Body of pancreas (tissue), 4 donors: ENCODE measurements at regions not wholly inside any gene's neighbourhood (a gene's known extent, or its start where the extent isn't known, plus 50 kb on each side); places are given as distances from the start of the nearest gene placed in this dataset.

Experiments used
- POLR2A ChIP-seq, 3 donors: fragments of 450-650 bp; IDR thresholded peaks; one replicate each; pipeline ENCODE4 v1.6.1; 2016; ENCODE audit warnings: antibody characterized with exemption in 3 of 3, mild to moderate bottlenecking in 2 of 3
- TF ChIP-seq, protein P1 (sequence below), 7 experiments: fragments of 450-650 bp in 4 of 7; fragments of 200-600 bp in 3 of 7; sonication (generic) in 3 of 7; IDR thresholded peaks; one replicate each; pipeline ENCODE4 v1.5.1; 2016 to 2019; ENCODE audit warnings: antibody characterized with exemption in 7 of 7

DNA sequence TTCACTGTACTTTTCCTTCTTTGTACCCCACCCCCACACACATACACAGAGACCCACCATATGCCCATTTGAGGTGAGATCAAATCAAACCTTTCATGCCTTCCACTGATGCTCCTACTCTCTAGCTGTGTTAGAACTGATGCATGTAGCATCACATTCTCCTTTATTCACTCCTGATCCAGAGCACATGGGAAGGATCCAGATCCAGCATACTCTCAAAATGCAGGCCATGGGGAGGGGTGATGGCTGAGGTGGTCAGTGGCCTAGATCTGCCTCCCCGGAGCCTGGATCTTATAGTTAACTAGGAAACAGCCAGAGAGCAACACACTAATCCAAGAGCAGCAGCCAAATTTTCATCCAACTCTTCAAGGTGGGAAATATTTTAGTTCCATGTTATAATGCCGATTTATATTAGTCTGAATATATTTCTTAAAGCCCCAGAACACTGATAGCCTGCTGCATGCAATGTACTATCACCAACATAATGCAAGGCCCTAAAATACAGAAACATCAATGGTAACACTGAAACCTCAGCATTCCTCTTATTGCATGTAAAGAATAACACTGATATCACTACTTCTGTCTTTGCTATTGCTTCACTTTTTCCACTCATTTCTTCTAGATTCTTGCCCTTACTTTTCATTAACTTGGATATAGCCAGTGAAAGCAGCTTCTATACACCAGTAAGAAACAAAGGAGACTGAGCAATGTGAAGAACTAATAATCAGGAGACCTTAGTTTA, 126.8 kb upstream of the BEND6 start:
- TF ChIP-seq, protein P1, sequence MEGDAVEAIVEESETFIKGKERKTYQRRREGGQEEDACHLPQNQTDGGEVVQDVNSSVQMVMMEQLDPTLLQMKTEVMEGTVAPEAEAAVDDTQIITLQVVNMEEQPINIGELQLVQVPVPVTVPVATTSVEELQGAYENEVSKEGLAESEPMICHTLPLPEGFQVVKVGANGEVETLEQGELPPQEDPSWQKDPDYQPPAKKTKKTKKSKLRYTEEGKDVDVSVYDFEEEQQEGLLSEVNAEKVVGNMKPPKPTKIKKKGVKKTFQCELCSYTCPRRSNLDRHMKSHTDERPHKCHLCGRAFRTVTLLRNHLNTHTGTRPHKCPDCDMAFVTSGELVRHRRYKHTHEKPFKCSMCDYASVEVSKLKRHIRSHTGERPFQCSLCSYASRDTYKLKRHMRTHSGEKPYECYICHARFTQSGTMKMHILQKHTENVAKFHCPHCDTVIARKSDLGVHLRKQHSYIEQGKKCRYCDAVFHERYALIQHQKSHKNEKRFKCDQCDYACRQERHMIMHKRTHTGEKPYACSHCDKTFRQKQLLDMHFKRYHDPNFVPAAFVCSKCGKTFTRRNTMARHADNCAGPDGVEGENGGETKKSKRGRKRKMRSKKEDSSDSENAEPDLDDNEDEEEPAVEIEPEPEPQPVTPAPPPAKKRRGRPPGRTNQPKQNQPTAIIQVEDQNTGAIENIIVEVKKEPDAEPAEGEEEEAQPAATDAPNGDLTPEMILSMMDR (IDR thresholded peaks at IDR 0.05): no peak
- TF ChIP-seq POLR2A (IDR thresholded peaks at IDR 0.05): no peak
